ENCODE measurements at regions not wholly inside any gene's neighbourhood (a gene's known extent, or its start where the extent isn't known, plus 50 kb on each side); places are given as distances from the start of the nearest gene placed in this dataset.

DNA sequence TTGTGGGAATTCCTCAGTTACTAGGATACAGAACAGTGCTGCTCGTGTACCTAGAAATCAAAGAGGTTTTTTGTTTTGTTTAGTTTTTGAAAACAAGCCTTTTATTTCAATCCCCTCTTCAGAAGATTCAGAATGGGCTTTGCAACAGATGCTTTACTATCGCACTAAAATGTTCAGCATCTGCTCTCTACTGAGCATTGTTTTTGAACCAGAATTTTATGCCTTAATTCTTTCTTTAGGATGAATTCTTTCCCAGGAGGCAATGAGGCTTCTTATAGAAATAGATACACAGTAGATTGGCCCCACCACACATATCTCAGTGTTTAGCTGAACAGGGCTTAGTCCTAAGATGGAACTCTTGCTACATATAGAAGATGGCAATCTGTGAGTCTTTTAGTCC lies 95.9 kb upstream of the SPACA1 start:
- Mint-ChIP-seq H3K27ac (no peak overlapping the region), H3K27me3 (ENCODE audit: low read depth) (no peaks in the 10 kb centered on the region; the same call in 1 of the 2 replicates), H3K9me3 (no peaks in the 10 kb centered on the region), H3K36me3 (ENCODE audit: insufficient read depth in 1 of 3, low read depth in 3 of 3) (no peaks in the 10 kb centered on the region), H3K4me1 (peaks cover 3 to 4% of the 10 kb centered on the region in 2 experiments; a peak in 2 of 4 replicates), H3K4me3 (no peak overlapping the region)
- Histone ChIP-seq H3K9ac (ENCODE audit: extremely low read depth, insufficient read length, low read length) (no peak overlapping the region), H4K5ac (ENCODE audit: insufficient read length, low read depth, low read length) (no peak overlapping the region), H2AFZ (ENCODE audit: low read length) (no peak overlapping the region), H3T11ph (ENCODE audit: low read length) (no peak overlapping the region), H3K56ac (ENCODE audit: insufficient read length, low read depth, low read length) (no peak overlapping the region), H3K4me1 (ENCODE audit: insufficient read depth, low read length) (no peaks in the 10 kb centered on the region), H2AK5ac (ENCODE audit: insufficient read length, low read length) (no peak overlapping the region), H3K27me3 (ENCODE audit: insufficient read depth, low read length) (no peaks in the 10 kb centered on the region), H4K91ac (ENCODE audit: insufficient read length, low read depth, low read length) (no peak overlapping the region), H2BK5ac (ENCODE audit: insufficient read length, low read length) (no peak overlapping the region), H3K14ac (ENCODE audit: insufficient read depth, low read length) (no peak overlapping the region), H3K4me2 (ENCODE audit: insufficient read depth, insufficient read length, low read length) (no peak overlapping the region), H3K4ac (ENCODE audit: low read depth, low read length) (no peak overlapping the region), H3K27ac (ENCODE audit: insufficient read length, low read depth, low read length) (no peak overlapping the region), H3K79me2 (ENCODE audit: insufficient read depth, low read length) (no peaks in the 10 kb centered on the region), H3K79me1 (ENCODE audit: insufficient read depth, low read depth, low read length, poor library complexity, severe bottlenecking) (no peaks in the 10 kb centered on the region), H4K20me1 (ENCODE audit: control insufficient read depth, insufficient read depth, insufficient read length) (no peaks in the 10 kb centered on the region), H2BK20ac (ENCODE audit: low read depth, low read length, poor library complexity, severe bottlenecking) (no peak overlapping the region), H4K8ac (replicated peaks; ENCODE audit: insufficient read length, low read depth, low read length) (no peak overlapping the region), H2BK12ac (ENCODE audit: insufficient read length, low read depth, low read length) (no peak overlapping the region), H2BK120ac (ENCODE audit: low read depth, low read length, poor library complexity, severe bottlenecking) (no peak overlapping the region), H3K18ac (ENCODE audit: insufficient read length, low read depth, low read length) (no peak overlapping the region), H2BK15ac (ENCODE audit: low read depth, low read length) (no peak overlapping the region), H3K23ac (ENCODE audit: insufficient read length, low read depth, low read length) (no peak overlapping the region), H3K23me2 (ENCODE audit: insufficient read length, low read depth, low read length, poor library complexity, severe bottlenecking) (no peaks in the 10 kb centered on the region), H3K9me3 (ENCODE audit: control insufficient read depth, low read depth, low read length) (no peaks in the 10 kb centered on the region)
- TF ChIP-seq, protein P1, sequence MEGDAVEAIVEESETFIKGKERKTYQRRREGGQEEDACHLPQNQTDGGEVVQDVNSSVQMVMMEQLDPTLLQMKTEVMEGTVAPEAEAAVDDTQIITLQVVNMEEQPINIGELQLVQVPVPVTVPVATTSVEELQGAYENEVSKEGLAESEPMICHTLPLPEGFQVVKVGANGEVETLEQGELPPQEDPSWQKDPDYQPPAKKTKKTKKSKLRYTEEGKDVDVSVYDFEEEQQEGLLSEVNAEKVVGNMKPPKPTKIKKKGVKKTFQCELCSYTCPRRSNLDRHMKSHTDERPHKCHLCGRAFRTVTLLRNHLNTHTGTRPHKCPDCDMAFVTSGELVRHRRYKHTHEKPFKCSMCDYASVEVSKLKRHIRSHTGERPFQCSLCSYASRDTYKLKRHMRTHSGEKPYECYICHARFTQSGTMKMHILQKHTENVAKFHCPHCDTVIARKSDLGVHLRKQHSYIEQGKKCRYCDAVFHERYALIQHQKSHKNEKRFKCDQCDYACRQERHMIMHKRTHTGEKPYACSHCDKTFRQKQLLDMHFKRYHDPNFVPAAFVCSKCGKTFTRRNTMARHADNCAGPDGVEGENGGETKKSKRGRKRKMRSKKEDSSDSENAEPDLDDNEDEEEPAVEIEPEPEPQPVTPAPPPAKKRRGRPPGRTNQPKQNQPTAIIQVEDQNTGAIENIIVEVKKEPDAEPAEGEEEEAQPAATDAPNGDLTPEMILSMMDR (conservative IDR thresholded peaks at IDR 0.05): no peak
- no CpG with 5 or more reads among the region's 2 CpGs for WGBS (ENCODE audit: extremely low coverage, insufficient read length, low lambda C conversion rate)
- no peak for DNase-seq
